ENCODE measurements at regions not wholly inside any gene's neighbourhood (a gene's known extent, or its start where the extent isn't known, plus 50 kb on each side); places are given as distances from the start of the nearest gene placed in this dataset.

GRCh38 chr16:82337355-82337754 is 167.3 kb upstream of the MPHOSPH6 start:
- ATAC-seq (no peak; the same call in 1 of the 2 replicates), DNase-seq (ENCODE audit: low spot score) (no peak)
- TF ChIP-seq E2F5 (CRISPR knock-in tag; IDR thresholded peaks at IDR 0.05) (no peak), ZNF512 (CRISPR knock-in tag; IDR thresholded peaks at IDR 0.05; ENCODE audit: borderline replicate concordance) (no peak), RORB (CRISPR knock-in tag; IDR thresholded peaks at IDR 0.05) (no peak), USF1 (CRISPR knock-in tag; IDR thresholded peaks at IDR 0.05) (no peak), MAX (CRISPR knock-in tag; IDR thresholded peaks at IDR 0.05) (no peak), MXD4 (CRISPR knock-in tag; IDR thresholded peaks at IDR 0.05; ENCODE audit: borderline replicate concordance) (no peak), ATF2 (CRISPR knock-in tag; IDR thresholded peaks at IDR 0.05; ENCODE audit: borderline replicate concordance, low read depth) (no peak), ATF6 (CRISPR knock-in tag; IDR thresholded peaks at IDR 0.05) (no peak), AFF4 (CRISPR knock-in tag; IDR thresholded peaks at IDR 0.05; ENCODE audit: borderline replicate concordance) (no peak), HMGXB4 (CRISPR knock-in tag; IDR thresholded peaks at IDR 0.05) (no peak), TP53 (CRISPR knock-in tag; IDR thresholded peaks at IDR 0.05) (no peak), TEAD4 (CRISPR knock-in tag; IDR thresholded peaks at IDR 0.05) (no peak), ZNF121 (CRISPR knock-in tag; IDR thresholded peaks at IDR 0.05) (no peak), ETV6 (CRISPR knock-in tag; IDR thresholded peaks at IDR 0.05) (no peak), CREB1 (CRISPR knock-in tag; IDR thresholded peaks at IDR 0.05) (no peak), RELA (CRISPR knock-in tag; IDR thresholded peaks at IDR 0.05; ENCODE audit: borderline replicate concordance) (no peak), TEAD1 (CRISPR knock-in tag; IDR thresholded peaks at IDR 0.05) (no peak), NFE2L1 (CRISPR knock-in tag; IDR thresholded peaks at IDR 0.05) (no peak)
- Mint-ChIP-seq H3K4me1 (0 out of 2 replicates have a peak, but pooled peaks cover 7% of the 10 kb centered on the region), H3K9me3 (peaks cover 51% of the 10 kb centered on the region), H3K27ac (no peak overlapping the region), H3K36me3 (peaks cover 4% of the 10 kb centered on the region), H3K4me3 (no peak overlapping the region), H3K27me3 (ENCODE audit: low read depth) (no peaks in the 10 kb centered on the region)
- ChIA-PET CTCF (interaction anchor here (0.9 to 1.3 kb wide), 2 partner anchors 74 to 107 kb away, joined by 3 to 6 read pairs; no protein-coding TSS in a partner anchor), POLR2A (no interaction called here)
